Left ventricle myocardium inferior (tissue), 1 donor: ENCODE measurements at regions not wholly inside any gene's neighbourhood (a gene's known extent, or its start where the extent isn't known, plus 50 kb on each side); places are given as distances from the start of the nearest gene placed in this dataset.
"Not testable (repeated sequence)": the region's sequence is repeated elsewhere in the genome, so short reads cannot be mapped to it uniquely, and the experiment has no call there.

ENCODE experiments used
- DNase-seq: peaks from one replicate; pipeline ENCODE4 v3.0.0-alpha.2; 2020
- H3K27ac ChIP-seq: fragments of 200-600 bp; replicated peaks from 2 replicates; pipeline ENCODE4 v1.8.0; 2021
- H3K27me3 ChIP-seq: fragments of 200-600 bp; 2 replicates; pipeline ENCODE4 v1.8.0; 2021; ENCODE audit warnings: low read depth
- H3K36me3 ChIP-seq: fragments of 200-600 bp; 2 replicates; pipeline ENCODE4 v1.8.0; 2021
- H3K4me1 ChIP-seq: fragments of 200-600 bp; 2 replicates; pipeline ENCODE4 v1.8.0; 2021
- H3K4me3 ChIP-seq: fragments of 200-600 bp; 2 replicates; pipeline ENCODE4 v1.8.0; 2021; ENCODE audit warnings: mild to moderate bottlenecking, moderate library complexity
- H3K9me3 ChIP-seq: fragments of 200-600 bp; replicated peaks from 2 replicates; pipeline ENCODE4 v1.8.0; 2021
- intact Hi-C: fragments of 100-400 bp; cut with micrococcal nuclease; formaldehyde crosslinking; loops from one replicate; pipeline ENCODE4 v1.11.0; 2022
- donor health status: DM: no; HTN: yes; CAD: no; lungs with severe emphysema.

- DNase-seq, H3K4me1 ChIP-seq, H3K4me3 ChIP-seq, H3K9me3 ChIP-seq, H3K27ac ChIP-seq, intact Hi-C loops, H3K36me3 ChIP-seq: not testable (repeated sequence)
- peaks cover 12% of the 10 kb centered on the region for H3K27me3 ChIP-seq
These were observed 1488.8 kb upstream of the TPTE start for GRCh38 chr21:9032547-9032946.

DNA sequence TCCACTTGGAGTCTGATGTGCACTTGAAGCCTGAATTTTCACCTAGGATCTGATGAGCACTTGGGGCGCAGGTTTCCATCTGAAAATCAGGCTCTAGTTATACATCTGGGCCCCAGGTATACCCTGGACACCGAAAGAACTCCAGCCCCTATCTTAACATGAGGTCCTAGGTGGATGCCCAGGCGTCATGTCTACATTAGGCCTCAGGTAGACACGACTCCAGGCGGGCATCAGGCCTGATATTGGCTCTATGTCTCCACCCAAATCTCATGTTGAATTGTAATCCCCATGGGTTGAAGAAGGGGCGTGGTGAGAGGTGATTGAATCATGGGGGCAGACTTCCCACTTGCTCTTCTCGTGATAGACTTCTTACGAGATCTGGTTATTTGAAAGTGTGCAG is 1488.1 kb upstream of the TPTE start:
- H3K9me3 ChIP-seq, intact Hi-C loops, H3K4me1 ChIP-seq, H3K4me3 ChIP-seq, H3K36me3 ChIP-seq, H3K27ac ChIP-seq, DNase-seq: not testable (repeated sequence)
- peaks cover 12% of the 10 kb centered on the region for H3K27me3 ChIP-seq

- H3K9me3 ChIP-seq, DNase-seq, H3K36me3 ChIP-seq, H3K27ac ChIP-seq, H3K4me1 ChIP-seq, intact Hi-C loops, H3K4me3 ChIP-seq, H3K27me3 ChIP-seq: not testable (repeated sequence)
These were observed 1486.7 kb upstream of the TPTE start for GRCh38 chr21:9034491-9035200.

- H3K9me3 ChIP-seq, H3K27ac ChIP-seq, H3K27me3 ChIP-seq, H3K4me1 ChIP-seq, H3K4me3 ChIP-seq, intact Hi-C loops, H3K36me3 ChIP-seq, DNase-seq: not testable (repeated sequence)
These were observed 1486.2 kb upstream of the TPTE start for GRCh38 chr21:9035225-9035624.

GRCh38 chr21:9035970-9036369 is 1485.4 kb upstream of the TPTE start:
- intact Hi-C loops, DNase-seq, H3K27ac ChIP-seq: not testable (repeated sequence)

DNA sequence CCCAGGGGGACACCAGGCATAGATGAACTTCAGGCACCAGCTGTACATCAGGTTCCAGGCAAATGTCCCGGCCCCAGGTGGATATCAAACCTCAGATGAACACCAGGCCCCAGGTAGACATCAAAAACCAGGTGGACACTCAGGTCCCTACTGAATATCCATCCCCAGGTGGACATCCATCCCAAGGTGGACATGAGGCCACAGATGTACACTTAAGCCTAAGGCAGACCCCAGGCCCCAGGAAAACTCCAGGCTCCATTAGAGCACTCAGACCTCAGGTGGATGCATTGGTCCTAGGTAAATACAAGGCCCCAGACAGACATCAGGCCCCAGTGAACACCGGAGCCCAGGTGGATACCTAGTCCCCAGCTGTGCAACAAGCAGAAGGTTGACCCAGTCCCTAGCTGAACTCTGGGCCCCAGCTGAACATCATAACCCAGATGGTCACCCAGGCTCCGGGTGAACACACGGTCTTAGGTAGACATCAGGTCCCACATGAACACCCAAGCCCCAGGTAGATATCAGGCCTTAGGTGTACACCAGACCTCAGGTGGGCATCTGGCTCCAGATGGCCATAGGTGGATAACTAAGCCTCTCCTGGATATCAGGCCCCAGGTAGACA is 1484.3 kb upstream of the TPTE start:
- intact Hi-C loops, H3K36me3 ChIP-seq, H3K4me3 ChIP-seq, DNase-seq, H3K4me1 ChIP-seq, H3K27me3 ChIP-seq, H3K27ac ChIP-seq: not testable (repeated sequence)
- H3K9me3 ChIP-seq = peaks cover 13% of the 10 kb centered on the region

More at GRCh38 chr21:9035970-9036369, 1485.4 kb upstream of the TPTE start:
- H3K36me3 ChIP-seq, H3K27me3 ChIP-seq, H3K4me3 ChIP-seq, H3K4me1 ChIP-seq: not testable (repeated sequence)
- peaks cover 13% of the 10 kb centered on the region for H3K9me3 ChIP-seq

DNA sequence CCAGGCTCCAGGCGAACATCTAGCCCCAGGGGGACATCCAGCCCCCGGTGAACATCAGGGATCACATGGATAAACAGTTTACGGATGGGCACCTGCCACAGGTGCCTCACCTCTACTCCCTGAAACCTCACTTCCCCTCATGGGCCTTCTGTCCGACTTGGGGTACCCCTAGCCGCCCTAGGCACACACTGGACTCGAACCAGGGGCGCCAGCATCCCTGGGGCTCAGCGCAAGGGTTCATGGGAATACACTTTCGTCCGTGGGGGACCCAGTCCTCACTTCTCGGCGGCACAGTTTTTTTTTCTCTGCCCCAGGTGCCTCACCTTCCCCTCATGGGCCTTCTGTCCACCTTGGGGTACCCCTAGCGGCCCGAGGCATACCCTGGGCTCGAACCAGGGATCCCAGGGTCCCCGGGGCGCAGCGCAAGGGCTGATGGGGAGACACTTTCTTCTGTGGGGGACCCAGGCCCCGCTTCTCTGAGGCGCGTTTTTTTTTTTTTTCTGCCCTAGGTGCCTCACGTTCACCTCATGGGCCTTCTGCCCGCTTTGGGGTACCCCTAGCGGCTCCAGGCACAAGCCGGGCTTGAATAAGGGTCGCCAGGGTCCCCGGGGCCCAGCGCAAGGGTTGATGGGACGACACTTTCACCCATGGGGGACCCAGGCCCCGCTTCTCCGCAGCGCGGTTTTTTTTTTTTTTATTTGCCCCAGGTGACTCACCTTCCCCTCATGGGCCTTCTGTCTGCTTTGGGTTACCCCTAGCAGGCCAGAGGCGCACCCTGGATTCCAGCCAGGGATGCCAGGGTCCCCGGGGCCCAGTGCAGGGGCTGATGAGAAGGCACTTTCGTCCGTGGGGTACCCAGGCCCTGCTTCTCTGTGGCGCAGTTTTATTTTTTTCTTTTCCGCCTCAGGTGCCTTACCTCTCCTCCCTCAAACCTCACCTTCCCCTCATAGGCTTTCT is 1483.5 kb upstream of the TPTE start:
- peaks cover 13% of the 10 kb centered on the region for H3K9me3 ChIP-seq
- H3K27ac ChIP-seq, H3K4me3 ChIP-seq, H3K27me3 ChIP-seq, DNase-seq, H3K4me1 ChIP-seq, H3K36me3 ChIP-seq, intact Hi-C loops: not testable (repeated sequence)

GRCh38 chr21:9039520-9040365 is 1481.6 kb upstream of the TPTE start:
- H3K36me3 ChIP-seq, H3K27ac ChIP-seq, H3K27me3 ChIP-seq, H3K4me1 ChIP-seq, H3K4me3 ChIP-seq, intact Hi-C loops, DNase-seq: not testable (repeated sequence)
- peaks cover 13% of the 10 kb centered on the region for H3K9me3 ChIP-seq

DNA sequence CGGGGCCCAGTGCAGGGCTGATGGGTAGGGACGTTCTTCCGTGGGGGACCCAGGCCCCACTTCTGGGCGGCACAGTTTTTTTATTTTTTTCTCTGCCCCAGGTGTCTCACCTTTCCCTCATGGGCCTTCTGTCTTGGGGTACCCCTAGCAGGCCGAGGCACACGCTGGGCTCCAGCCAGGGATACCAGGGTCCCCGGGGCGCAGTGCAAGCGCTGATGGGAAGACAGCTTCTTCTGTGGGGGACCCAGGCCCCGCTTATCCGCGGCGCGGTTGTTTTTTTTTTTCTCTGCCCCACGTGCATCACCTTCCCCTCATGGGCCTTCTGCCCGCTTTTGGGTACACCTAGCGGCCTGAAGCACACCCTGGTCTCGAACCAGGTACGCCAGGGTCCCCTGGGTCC is 1481.0 kb upstream of the TPTE start:
- DNase-seq, H3K27ac ChIP-seq, intact Hi-C loops, H3K4me1 ChIP-seq, H3K4me3 ChIP-seq, H3K36me3 ChIP-seq, H3K27me3 ChIP-seq: not testable (repeated sequence)
- H3K9me3 ChIP-seq = peaks cover 13% of the 10 kb centered on the region

GRCh38 chr21:9041175-9041948 is 1480.0 kb upstream of the TPTE start:
- peaks cover 13% of the 10 kb centered on the region for H3K9me3 ChIP-seq
- DNase-seq, H3K4me3 ChIP-seq, H3K36me3 ChIP-seq, intact Hi-C loops, H3K4me1 ChIP-seq, H3K27ac ChIP-seq, H3K27me3 ChIP-seq: not testable (repeated sequence)

DNA sequence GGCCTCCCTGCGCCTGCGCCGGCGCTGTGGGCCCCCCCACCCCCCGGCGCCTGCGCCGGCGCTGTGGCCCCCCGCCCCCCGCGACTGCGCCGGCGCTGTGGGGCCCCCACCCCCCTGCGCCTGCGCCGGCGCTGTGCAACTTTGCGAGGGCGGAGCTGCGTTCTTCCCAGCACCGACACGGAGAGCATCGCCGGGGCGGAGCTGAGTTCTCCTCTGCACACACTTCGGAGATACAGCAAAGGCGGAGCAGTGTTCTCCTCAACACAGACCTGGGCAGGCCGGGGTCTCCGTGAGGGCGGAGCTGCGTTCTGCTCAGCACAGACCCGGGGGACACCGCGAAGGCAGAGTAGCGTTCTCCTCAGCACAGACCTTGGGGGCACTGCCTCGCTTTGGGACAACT is 1478.3 kb upstream of the TPTE start:
- H3K27ac ChIP-seq, intact Hi-C loops: not testable (repeated sequence)

DNA sequence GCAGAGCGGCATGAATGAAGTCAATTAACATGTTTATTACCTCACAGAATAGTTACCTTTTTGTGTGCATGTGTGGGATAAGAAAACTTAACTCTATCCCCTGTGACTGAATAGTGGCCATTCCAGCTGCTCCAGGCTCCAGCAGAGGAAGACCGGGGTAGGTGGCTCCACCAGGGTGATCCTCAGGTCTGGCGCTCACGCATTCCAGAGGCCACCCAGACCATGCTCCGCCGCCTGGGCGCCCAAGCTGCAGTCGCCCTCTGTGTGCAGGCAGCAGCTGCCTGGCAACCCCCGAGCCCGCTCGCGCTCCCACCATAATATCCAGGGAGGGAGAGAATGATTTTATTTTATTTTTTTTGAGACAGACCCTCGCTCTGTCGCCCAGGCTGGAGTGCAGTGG is 1474.5 kb upstream of the TPTE start:
- H3K27me3 ChIP-seq, H3K4me1 ChIP-seq, H3K4me3 ChIP-seq, intact Hi-C loops, H3K9me3 ChIP-seq, H3K36me3 ChIP-seq, H3K27ac ChIP-seq, DNase-seq: not testable (repeated sequence)

More for the DNA sequence above, 1478.3 kb upstream of the TPTE start:
- H3K4me3 ChIP-seq = peak overlapping the region; percentile 50
- peaks cover 13% of the 10 kb centered on the region for H3K9me3 ChIP-seq
- not testable (repeated sequence) for H3K27me3 ChIP-seq, H3K36me3 ChIP-seq, H3K4me1 ChIP-seq, DNase-seq
